Endothelial cell of umbilical vein (primary cell): ENCODE measurements at regions not wholly inside any gene's neighbourhood (a gene's known extent, or its start where the extent isn't known, plus 50 kb on each side); places are given as distances from the start of the nearest gene placed in this dataset.

Source experiments
- EZH2 ChIP-seq: IDR thresholded peaks from 2 replicates; pipeline ENCODE4 v1.6.1; 2012; ENCODE audit warnings: borderline replicate concordance, low read depth, mild to moderate bottlenecking, moderate library complexity, low read length, inconsistent platforms; ENCODE audit not compliant: severe bottlenecking
- JUN ChIP-seq: IDR thresholded peaks from 2 replicates; pipeline ENCODE4 v1.6.1; 2011; ENCODE audit warnings: borderline replicate concordance, low read depth; ENCODE audit not compliant: insufficient read length, insufficient read depth
- POLR2A ChIP-seq: IDR thresholded peaks from 2 replicates; pipeline ENCODE4 v1.6.1; 2012; ENCODE audit warnings: low read depth, mild to moderate bottlenecking, control low read depth, low read length
- TF ChIP-seq, protein P1 (sequence below), 2 donors: IDR thresholded peaks; 1 replicate in 1 of 2; 2 replicates in 1 of 2; pipeline ENCODE4 v1.5.1; 2011; ENCODE audit warnings: low read length in 2 of 2, mild to moderate bottlenecking in 2 of 2, moderate library complexity in 2 of 2, control low read depth in 1 of 2, inconsistent platforms in 1 of 2, low read depth in 1 of 2; ENCODE audit not compliant: insufficient read depth in 1 of 2; ENCODE audit errors: extremely low read depth in 1 of 2

DNA sequence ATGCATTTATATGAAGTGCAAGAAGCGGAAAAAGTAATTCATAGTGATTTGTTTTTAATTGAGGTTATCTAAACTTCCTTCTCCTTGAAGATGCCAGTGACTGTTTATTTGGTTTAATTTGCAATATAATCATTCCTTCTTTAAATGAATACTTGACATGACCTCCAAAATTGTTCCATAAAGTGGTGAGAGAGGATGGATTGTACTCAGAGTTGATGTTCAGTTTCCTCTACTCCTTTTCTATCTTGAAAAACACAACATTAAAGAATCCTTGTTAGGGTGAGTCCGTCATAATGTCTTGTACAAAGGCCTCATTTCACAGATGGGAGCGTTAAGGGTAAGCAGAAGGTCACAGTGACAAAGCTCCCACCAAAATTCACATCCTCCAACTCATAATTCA, 756.1 kb upstream of the KLHL29 start:
- TF ChIP-seq, protein P1, sequence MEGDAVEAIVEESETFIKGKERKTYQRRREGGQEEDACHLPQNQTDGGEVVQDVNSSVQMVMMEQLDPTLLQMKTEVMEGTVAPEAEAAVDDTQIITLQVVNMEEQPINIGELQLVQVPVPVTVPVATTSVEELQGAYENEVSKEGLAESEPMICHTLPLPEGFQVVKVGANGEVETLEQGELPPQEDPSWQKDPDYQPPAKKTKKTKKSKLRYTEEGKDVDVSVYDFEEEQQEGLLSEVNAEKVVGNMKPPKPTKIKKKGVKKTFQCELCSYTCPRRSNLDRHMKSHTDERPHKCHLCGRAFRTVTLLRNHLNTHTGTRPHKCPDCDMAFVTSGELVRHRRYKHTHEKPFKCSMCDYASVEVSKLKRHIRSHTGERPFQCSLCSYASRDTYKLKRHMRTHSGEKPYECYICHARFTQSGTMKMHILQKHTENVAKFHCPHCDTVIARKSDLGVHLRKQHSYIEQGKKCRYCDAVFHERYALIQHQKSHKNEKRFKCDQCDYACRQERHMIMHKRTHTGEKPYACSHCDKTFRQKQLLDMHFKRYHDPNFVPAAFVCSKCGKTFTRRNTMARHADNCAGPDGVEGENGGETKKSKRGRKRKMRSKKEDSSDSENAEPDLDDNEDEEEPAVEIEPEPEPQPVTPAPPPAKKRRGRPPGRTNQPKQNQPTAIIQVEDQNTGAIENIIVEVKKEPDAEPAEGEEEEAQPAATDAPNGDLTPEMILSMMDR (IDR thresholded peaks at IDR 0.05; ENCODE audit: extremely low read depth in 1 of 2, insufficient read depth in 1 of 2, low read depth in 1 of 2, low read length in 2 of 2): no peak
- TF ChIP-seq JUN: no peak
- TF ChIP-seq POLR2A: no peak
- no peak for TF ChIP-seq EZH2
